Right cardiac atrium (tissue), 5 donors: ENCODE measurements at regions not wholly inside any gene's neighbourhood (a gene's known extent, or its start where the extent isn't known, plus 50 kb on each side); places are given as distances from the start of the nearest gene placed in this dataset.

Experiments used
- ATAC-seq, 2 donors: fragments of 200-7000 bp; cut with Tn5 transposase; one replicate each; pipeline versions ENCODE4 v1.8.0 to v1.9.1; 2020; ENCODE audit warnings: moderate library complexity in 2 of 2, mild to moderate bottlenecking in 1 of 2
- DNase-seq, 3 donors: peaks; one replicate each; pipeline ENCODE4 v3.0.0-alpha.2; 2020
- H3K27ac ChIP-seq: one replicate; pipeline ENCODE4 v1.5.1; 2013; ENCODE audit warnings: mild to moderate bottlenecking, low read length, control low read depth, moderate library complexity
- H3K27me3 ChIP-seq: one replicate; pipeline ENCODE4 v1.6.1; 2013; ENCODE audit not compliant: control insufficient read depth, insufficient read depth
- H3K4me1 ChIP-seq: one replicate; pipeline ENCODE4 v1.6.1; 2013; ENCODE audit warnings: low read length; ENCODE audit not compliant: control insufficient read depth, insufficient read depth
- H3K4me3 ChIP-seq: one replicate; pipeline ENCODE4 v1.5.1; 2013; ENCODE audit warnings: low read length, control low read depth
- H3K9me3 ChIP-seq: one replicate; pipeline ENCODE4 v1.6.1; 2013; ENCODE audit warnings: low read length; ENCODE audit not compliant: control insufficient read depth
- WGBS: extraction: QIAGEN DNeasy Blood & Tissue Kit; methylation state at CpG from one replicate; pipeline ENCODE4 v1.1.7; 2013; 5-methylcytosine and 5-hydroxymethylcytosine counted together
- intact Hi-C, 4 donors: fragments of 100-400 bp; cut with DNase I; formaldehyde crosslinking; loops; one replicate each; pipeline versions ENCODE4 v1.11.0 to v1.14.0; 2022 to 2023
- donor health status: healthy with polysubstance abuse.
- donor health status: DM: no; HTN: yes; CAD: no.
- donor health status: DM: no; HTN: no; CAD: no.
- donor health status: DM: no; HTN: yes; CAD: no; lungs with severe emphysema.
- donor health status: DM: yes; HTN: yes; CAD: no.

- DNase-seq: no peak
- ATAC-seq: no peak
- Histone ChIP-seq H3K4me3 (no peak overlapping the region), H3K27me3 (no peaks in the 10 kb centered on the region), H3K4me1 (no peaks in the 10 kb centered on the region), H3K9me3 (no peaks in the 10 kb centered on the region), H3K27ac (no peak overlapping the region)
- WGBS: 94% methylated on average over 3 of the region's 3 CpGs
- intact Hi-C loops: no loop called here
Observed at GRCh38 chr1:68608289-68608688, 111.4 kb upstream of the DEPDC1 start.

GRCh38 chr1:68615312-68615711, 118.4 kb upstream of the DEPDC1 start:
- ATAC-seq (no peak), DNase-seq (no peak)
- intact Hi-C loops: no loop called here
- no peaks in the 10 kb centered on the region for H3K27me3 ChIP-seq
- 80% methylated on average over 4 of the region's 4 CpGs for WGBS
- H3K9me3 ChIP-seq: peaks cover 1% of the 10 kb centered on the region
- no peaks in the 10 kb centered on the region for H3K4me1 ChIP-seq
- no peak overlapping the region for H3K4me3 ChIP-seq
- H3K27ac ChIP-seq: no peak overlapping the region

- H3K27me3 ChIP-seq: no peaks in the 10 kb centered on the region
- H3K9me3 ChIP-seq: peaks cover 4% of the 10 kb centered on the region
- ATAC-seq (no peak), DNase-seq (no peak)
- intact Hi-C loops: no loop called here
- no peaks in the 10 kb centered on the region for H3K4me1 ChIP-seq
- H3K4me3 ChIP-seq: no peak overlapping the region
- WGBS: 62% methylated on average over 1 of the region's 1 CpG
- H3K27ac ChIP-seq: no peak overlapping the region
Observed at GRCh38 chr1:68617942-68618341, 121.1 kb upstream of the DEPDC1 start.

- intact Hi-C loops: no loop called here
- no peak overlapping the region for H3K27ac ChIP-seq
- 95% methylated on average over 1 of the region's 1 CpG for WGBS
- no peak overlapping the region for H3K4me3 ChIP-seq
- DNase-seq (no peak), ATAC-seq (no peak)
- no peaks in the 10 kb centered on the region for H3K4me1 ChIP-seq
- H3K27me3 ChIP-seq: no peaks in the 10 kb centered on the region
- H3K9me3 ChIP-seq: peaks cover 4% of the 10 kb centered on the region
Observed at GRCh38 chr1:68620571-68620970, 123.7 kb upstream of the DEPDC1 start.

- Histone ChIP-seq H3K4me1 (no peaks in the 10 kb centered on the region), H3K9me3 (peaks cover 4% of the 10 kb centered on the region), H3K27ac (no peak overlapping the region), H3K27me3 (no peaks in the 10 kb centered on the region), H3K4me3 (no peak overlapping the region)
- intact Hi-C loops: no loop called here
- 18% methylated on average over 2 of the region's 2 CpGs for WGBS
- ATAC-seq: peak; percentile 88 to 90
- peak; percentile 57 to 65 (median 64) for DNase-seq
Observed at GRCh38 chr1:68623700-68624099, 126.8 kb upstream of the DEPDC1 start.

GRCh38 chr1:68624233-68624632, 127.4 kb upstream of the DEPDC1 start:
- DNase-seq: no peak
- no peak overlapping the region for H3K4me3 ChIP-seq
- WGBS: 39% methylated on average over 3 of the region's 3 CpGs
- H3K9me3 ChIP-seq: peaks cover 4% of the 10 kb centered on the region
- H3K4me1 ChIP-seq: no peaks in the 10 kb centered on the region
- H3K27ac ChIP-seq: peak overlapping the region; percentile 61
- no peaks in the 10 kb centered on the region for H3K27me3 ChIP-seq
- intact Hi-C loops: no loop called here
- ATAC-seq: peak; percentile 68 to 79

- Histone ChIP-seq H3K27ac (no peak overlapping the region), H3K27me3 (no peaks in the 10 kb centered on the region), H3K4me3 (no peak overlapping the region), H3K9me3 (peaks cover under 1% of the 10 kb centered on the region), H3K4me1 (no peaks in the 10 kb centered on the region)
- DNase-seq (no peak), ATAC-seq (no peak)
- intact Hi-C loops: no loop called here
- 52% methylated on average over 1 of the region's 1 CpG for WGBS
Observed at GRCh38 chr1:68625624-68626023, 128.7 kb upstream of the DEPDC1 start.

GRCh38 chr1:68633141-68633919, 136.4 kb upstream of the DEPDC1 start:
- Histone ChIP-seq H3K27me3 (no peaks in the 10 kb centered on the region), H3K4me3 (no peak overlapping the region), H3K4me1 (no peaks in the 10 kb centered on the region), H3K9me3 (no peaks in the 10 kb centered on the region), H3K27ac (no peak overlapping the region)
- ATAC-seq: no peak
- 64% methylated on average over 4 of the region's 4 CpGs for WGBS
- no peak for DNase-seq
- intact Hi-C loops: no loop called here

GRCh38 chr1:68644504-68644903, 147.6 kb upstream of the DEPDC1 start:
- Histone ChIP-seq H3K4me3 (no peak overlapping the region), H3K27ac (no peak overlapping the region), H3K4me1 (no peaks in the 10 kb centered on the region), H3K27me3 (no peaks in the 10 kb centered on the region), H3K9me3 (no peaks in the 10 kb centered on the region)
- intact Hi-C loops: no loop called here
- ATAC-seq (no peak), DNase-seq (no peak)

- Histone ChIP-seq H3K4me3 (no peak overlapping the region), H3K27me3 (no peaks in the 10 kb centered on the region), H3K27ac (no peak overlapping the region), H3K4me1 (no peaks in the 10 kb centered on the region), H3K9me3 (no peaks in the 10 kb centered on the region)
- DNase-seq (no peak), ATAC-seq (no peak)
- 49% methylated on average over 1 of the region's 1 CpG for WGBS
- intact Hi-C loops: no loop called here
Observed at GRCh38 chr1:68651115-68651514, 154.2 kb upstream of the DEPDC1 start.

- DNase-seq: no peak
- Histone ChIP-seq H3K27ac (no peak overlapping the region), H3K27me3 (no peaks in the 10 kb centered on the region), H3K4me1 (no peaks in the 10 kb centered on the region), H3K4me3 (no peak overlapping the region), H3K9me3 (no peaks in the 10 kb centered on the region)
- 91% methylated on average over 2 of the region's 2 CpGs for WGBS
- ATAC-seq: no peak
- intact Hi-C loops: no loop called here
Observed at GRCh38 chr1:68653882-68654281, 157.0 kb upstream of the DEPDC1 start.

- 55% methylated on average over 4 of the region's 4 CpGs for WGBS
Observed at GRCh38 chr1:68673771-68674170, 176.9 kb upstream of the DEPDC1 start.

More at GRCh38 chr1:68673771-68674170, 176.9 kb upstream of the DEPDC1 start:
- ATAC-seq (no peak), DNase-seq (no peak)
- intact Hi-C loops: no loop called here
- Histone ChIP-seq H3K9me3 (no peaks in the 10 kb centered on the region), H3K4me1 (no peaks in the 10 kb centered on the region), H3K4me3 (no peak overlapping the region), H3K27ac (no peak overlapping the region), H3K27me3 (no peaks in the 10 kb centered on the region)
